Activated CD4-positive, alpha-beta T cell treated with anti-CD3 and anti-CD28 coated beads, Interleukin-2, Interleukin-6, amounts not matched to agents 100 ng/mL and 50 ng/mL, durations not matched to agents 16 hours and 8 hours (primary cell): ENCODE measurements at regions not wholly inside any gene's neighbourhood (a gene's known extent, or its start where the extent isn't known, plus 50 kb on each side); places are given as distances from the start of the nearest gene placed in this dataset.
"Not testable (repeated sequence)": the region's sequence is repeated elsewhere in the genome, so short reads cannot be mapped to it uniquely, and the experiment has no call there.

ENCODE experiments used
- DNase-seq: peaks from one replicate; pipeline ENCODE4 v3.0.0-alpha.2; 2020

DNA sequence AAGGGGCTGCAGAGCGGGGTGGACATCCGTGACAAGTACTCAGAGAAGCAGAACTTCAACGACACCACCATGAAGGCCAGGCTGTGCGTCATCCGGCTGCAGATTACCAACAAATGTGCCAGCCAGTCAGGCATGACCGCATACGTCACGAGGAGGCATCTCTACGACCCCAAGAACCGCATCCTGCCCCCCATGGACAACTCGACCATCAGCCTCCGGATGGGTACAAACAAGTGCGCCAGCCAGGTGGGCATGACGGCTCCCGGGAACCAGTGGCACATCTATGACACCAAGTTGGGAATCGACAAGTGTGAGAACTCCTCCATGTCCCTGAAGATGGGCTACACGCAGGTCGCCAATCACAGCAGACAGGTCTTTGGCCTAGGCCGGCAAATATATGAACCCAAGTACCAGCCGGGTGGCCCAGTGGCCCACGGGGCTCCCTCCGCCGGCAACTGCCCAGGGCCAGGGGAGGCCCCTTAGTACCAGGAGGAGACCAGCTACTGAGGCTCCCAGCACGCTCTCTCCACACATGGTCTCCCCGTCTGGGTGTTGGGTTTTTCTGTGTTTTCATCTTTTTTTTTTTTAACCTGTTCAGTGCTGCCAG is 133.4 kb upstream of the TEKT4 start:
- not testable (repeated sequence) for DNase-seq

- DNase-seq = no peak
Measured at GRCh38 chr2:94753466-94753998, 117.7 kb upstream of the TEKT4 start.

DNA sequence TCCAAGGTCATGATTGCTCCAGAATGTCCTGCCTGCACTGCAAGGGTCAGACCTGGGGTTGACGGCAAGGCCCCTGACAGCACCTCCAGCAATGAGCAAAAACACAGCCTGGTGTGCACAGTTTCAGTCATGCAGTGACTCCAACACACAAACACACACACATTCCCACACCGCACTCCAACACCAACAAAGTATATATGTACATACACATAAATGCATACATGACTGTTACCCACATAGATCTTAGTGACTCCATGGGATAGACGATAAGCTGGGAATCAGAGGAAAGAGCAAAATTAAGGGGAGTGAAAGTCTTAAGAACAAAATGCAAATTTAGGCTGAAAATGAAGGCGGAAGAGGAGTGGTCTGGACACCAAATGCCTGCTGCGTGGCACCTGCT is 112.7 kb upstream of the TEKT4 start:
- no peak for DNase-seq

DNA sequence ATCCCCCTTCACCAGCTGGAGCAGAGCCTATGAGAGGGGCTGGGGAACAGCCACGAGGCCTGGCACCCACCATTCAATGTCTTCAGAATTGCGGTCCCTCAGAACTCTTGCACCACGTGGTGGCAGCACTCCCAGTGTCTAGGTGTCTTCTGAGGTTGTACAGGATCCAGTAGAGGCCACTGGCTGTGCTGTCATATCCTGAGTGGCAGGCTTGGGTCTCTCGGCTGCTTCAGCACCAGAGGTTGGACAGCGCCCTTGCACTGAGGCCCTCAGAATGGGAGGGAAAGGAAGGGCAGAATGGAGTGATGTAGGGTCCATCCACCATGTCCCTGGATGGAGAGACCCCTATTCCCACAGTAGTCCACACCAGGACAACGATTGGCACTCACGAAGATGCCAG is 112.0 kb upstream of the TEKT4 start:
- peak; percentile 26 for DNase-seq

DNA sequence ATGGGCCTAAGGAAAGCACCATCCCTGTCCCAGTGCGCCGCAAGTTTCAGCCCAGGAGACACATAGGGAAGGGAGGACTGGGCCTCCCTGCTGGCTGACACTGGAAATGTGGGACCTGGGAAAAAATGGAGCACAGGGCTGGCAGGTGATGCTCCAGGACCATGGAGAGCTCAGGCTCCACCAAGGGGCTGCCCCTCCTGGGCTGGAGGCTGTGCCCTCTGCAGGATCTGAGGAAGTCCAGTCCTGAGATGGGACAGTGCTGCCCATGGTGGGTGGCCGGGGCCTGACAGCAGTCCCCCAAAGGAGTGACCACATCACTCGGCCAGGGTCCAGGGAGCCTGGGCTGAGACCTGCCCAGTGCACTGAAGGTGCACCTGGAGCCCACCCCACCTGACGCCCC is 108.6 kb upstream of the TEKT4 start:
- no peak for DNase-seq

DNA sequence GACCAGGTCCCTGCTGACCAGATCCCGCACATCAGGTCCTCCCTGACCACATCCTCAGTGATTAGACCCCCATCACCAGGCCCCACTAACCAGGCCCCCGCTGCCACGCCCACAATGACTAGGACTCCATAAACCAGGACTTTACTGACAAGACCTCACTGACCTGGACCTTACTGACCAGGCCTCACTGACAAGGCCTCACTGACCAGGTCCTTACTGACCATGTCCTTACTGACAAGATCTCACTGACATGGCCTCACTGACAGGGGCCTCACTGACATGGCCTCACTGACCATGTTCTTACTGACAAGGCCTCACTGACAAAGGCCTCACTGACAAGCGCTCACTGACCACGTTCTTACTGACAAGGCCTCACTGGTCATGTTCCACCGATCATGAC is 107.9 kb upstream of the TEKT4 start:
- no peak for DNase-seq

GRCh38 chr2:94764331-94764730 is 106.9 kb upstream of the TEKT4 start:
- DNase-seq = peak; percentile 31

DNA sequence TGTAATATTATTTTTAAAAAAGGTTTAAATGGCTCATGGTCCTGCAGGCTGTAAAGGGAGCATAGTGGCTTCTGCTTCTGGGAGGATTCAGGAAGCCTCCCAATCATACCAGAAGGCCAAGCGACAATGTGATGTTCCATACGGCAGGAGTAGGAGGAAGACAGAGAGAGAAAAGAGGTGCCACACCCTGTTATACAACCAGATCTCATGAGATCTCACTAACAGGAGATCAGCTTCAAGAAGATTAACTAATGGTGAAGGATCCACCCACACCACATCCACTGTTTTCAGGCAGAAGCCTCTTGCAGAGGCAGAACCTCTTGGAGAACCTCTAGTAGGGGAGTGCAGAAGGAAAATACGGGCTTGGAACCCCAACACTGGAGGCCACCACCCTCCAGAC is 103.9 kb upstream of the TEKT4 start:
- no peak for DNase-seq

- no peak for DNase-seq
Measured at GRCh38 chr2:94769733-94770132, 101.5 kb upstream of the TEKT4 start.

- no peak for DNase-seq
Measured at GRCh38 chr2:94774851-94775250, 96.4 kb upstream of the TEKT4 start.

- no peak for DNase-seq
Measured at GRCh38 chr2:94776036-94776435, 95.2 kb upstream of the TEKT4 start.

DNA sequence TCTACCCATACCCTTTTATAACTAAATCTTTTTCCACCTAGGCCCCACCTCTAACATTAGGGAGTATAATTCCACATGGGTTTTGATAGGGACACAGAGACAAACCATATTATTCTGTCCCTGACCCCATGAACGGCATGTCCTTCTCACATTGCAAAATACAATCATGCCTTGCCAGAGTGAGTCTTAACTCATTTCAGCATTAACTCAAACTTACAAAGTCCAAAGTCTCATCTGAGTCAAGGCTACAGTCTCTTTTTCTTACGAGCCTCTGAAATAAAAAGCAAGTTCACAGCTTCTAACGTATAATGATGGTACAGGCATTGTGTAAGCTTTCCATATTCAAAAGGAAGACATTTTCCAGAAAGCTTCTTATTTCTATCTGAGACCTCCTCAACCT is 86.1 kb upstream of the TEKT4 start:
- DNase-seq = not testable (repeated sequence)

DNA sequence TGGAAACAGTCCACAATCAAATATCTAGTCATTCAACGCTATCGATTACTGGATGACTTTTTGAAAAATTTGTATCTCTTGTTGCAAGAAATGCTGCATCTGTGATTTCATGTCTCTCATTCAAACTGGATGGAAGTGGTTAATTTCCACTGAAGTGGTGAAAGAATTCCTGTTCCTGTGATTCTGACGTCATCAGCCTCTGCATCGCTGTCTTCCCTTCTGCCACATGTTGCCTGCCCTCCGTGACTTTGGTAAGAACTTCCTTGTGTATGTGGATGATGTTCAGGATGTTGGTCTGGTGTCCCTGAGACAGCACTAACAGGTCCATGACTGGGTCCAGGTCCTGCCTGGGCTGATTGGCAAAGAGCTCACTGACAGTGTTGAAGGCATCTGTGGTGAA is 84.8 kb upstream of the TEKT4 start:
- not testable (repeated sequence) for DNase-seq

DNA sequence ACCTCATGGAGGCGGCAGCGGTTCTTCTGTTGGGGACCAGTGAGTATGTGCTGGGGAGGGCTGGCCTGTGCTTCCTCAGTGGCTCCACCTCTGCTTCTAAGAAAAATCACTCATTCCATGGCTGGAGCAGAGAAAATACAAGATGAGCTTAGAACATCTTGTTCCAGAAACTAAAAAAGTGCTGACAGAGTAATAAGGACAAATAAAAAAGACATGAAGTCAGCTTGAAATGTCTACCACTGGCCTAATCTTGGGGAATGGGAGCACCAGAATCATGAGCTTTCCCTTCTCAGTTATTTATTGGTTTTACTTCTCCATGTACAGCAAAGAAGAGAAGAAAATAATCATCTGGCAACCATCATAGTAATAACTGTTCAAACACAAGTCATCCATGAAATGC is 81.1 kb upstream of the TEKT4 start:
- not testable (repeated sequence) for DNase-seq

DNA sequence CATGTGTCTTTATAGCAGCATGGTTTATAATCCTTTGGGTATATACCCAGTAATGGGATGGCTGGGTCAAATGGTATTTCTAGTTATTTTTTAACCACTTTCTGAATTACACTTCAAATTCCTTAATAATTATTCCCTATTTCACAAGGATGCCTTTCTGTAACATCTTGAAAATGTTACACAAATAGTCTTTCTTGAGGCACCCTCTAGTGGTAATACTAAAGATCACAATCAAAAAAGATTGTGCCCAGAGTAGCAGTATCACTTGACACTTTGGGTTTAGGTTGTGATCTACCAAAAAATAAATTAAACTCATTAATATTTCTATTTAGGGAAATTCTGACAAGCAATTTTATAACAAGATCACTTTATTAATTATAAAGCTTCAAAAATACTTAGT is 74.0 kb upstream of the TEKT4 start:
- peak; percentile 18 for DNase-seq
